IMR-90 (cell line): ENCODE measurements at regions not wholly inside any gene's neighbourhood (a gene's known extent, or its start where the extent isn't known, plus 50 kb on each side); places are given as distances from the start of the nearest gene placed in this dataset.

Experiments
- ATAC-seq: fragments of 200-7000 bp; cut with Tn5 transposase; 2 replicates; pipeline ENCODE4 v1.9.1; 2020; ENCODE audit warnings: low read depth, mild to moderate bottlenecking, moderate library complexity
- BruUV-seq: library from RNA; stranded (reverse); fragments of 400-500 nt; replicated peaks from 2 replicates; lab custom pipeline; 2021; lab: Mats Ljungman, UMichigan
- CTCF ChIA-PET: fragments of 300-600 bp; formaldehyde crosslinking; extraction: SDS; loops from one replicate; lab custom pipeline; 2021; ENCODE audit warnings: antibody characterized with exemption; lab: Yijun Ruan, JAX
- POLR2A ChIA-PET: fragments of 300-600 bp; sonication (Branson Sonifier 250); formaldehyde crosslinking; loops from one replicate; lab custom pipeline; 2022; ENCODE audit warnings: antibody characterized with exemption; ENCODE audit not compliant: unreplicated experiment; lab: Charles Lee
- DNase-seq: peaks from one replicate; pipeline ENCODE4 v3.0.0; 2013
- H2AFZ ChIP-seq: replicated peaks from 2 replicates; pipeline ENCODE3; 2013; ENCODE audit warnings: low read length, mild to moderate bottlenecking; ENCODE audit not compliant: poor library complexity
- H2AK5ac ChIP-seq: 2 replicates; pipeline ENCODE4 v1.6.1; 2013; ENCODE audit warnings: low read depth, low read length, inconsistent platforms
- H2AK9ac ChIP-seq: replicated peaks from 2 replicates; pipeline ENCODE3; 2013; ENCODE audit warnings: mild to moderate bottlenecking, low read depth, low read length, moderate library complexity; ENCODE audit not compliant: poor library complexity
- H2BK120ac ChIP-seq: 2 replicates; pipeline ENCODE4 v1.6.1; 2013; ENCODE audit warnings: low read depth, low read length, inconsistent platforms
- H2BK15ac ChIP-seq: 3 replicates; pipeline ENCODE4 v1.6.1; 2013; ENCODE audit warnings: low read depth, low read length, inconsistent platforms
- H2BK20ac ChIP-seq: 2 replicates; pipeline ENCODE4 v1.6.1; 2013; ENCODE audit warnings: low read depth, mild to moderate bottlenecking, inconsistent platforms, low read length, moderate library complexity
- H2BK5ac ChIP-seq: 2 replicates; pipeline ENCODE4 v1.6.1; 2013; ENCODE audit warnings: mild to moderate bottlenecking, low read depth, low read length, inconsistent platforms; ENCODE audit not compliant: poor library complexity, severe bottlenecking
- H3K14ac ChIP-seq: replicated peaks from 2 replicates; pipeline ENCODE4 v1.6.1; 2013; ENCODE audit warnings: low read depth, low read length, inconsistent platforms
- H3K18ac ChIP-seq: 2 replicates; pipeline ENCODE4 v1.6.1; 2013; ENCODE audit warnings: low read depth, low read length, control low read depth
- H3K23ac ChIP-seq: 2 replicates; pipeline ENCODE4 v1.6.1; 2013; ENCODE audit warnings: low read depth, low read length, inconsistent platforms
- H3K27ac ChIP-seq: 2 replicates; pipeline ENCODE4 v1.5.1; 2013; ENCODE audit warnings: mild to moderate bottlenecking, control low read depth, low read length; ENCODE audit not compliant: insufficient read depth
- H3K27me3 ChIP-seq: 2 replicates; pipeline ENCODE4 v1.6.1; 2013; ENCODE audit warnings: low read length; ENCODE audit not compliant: control insufficient read depth, insufficient read depth
- H3K36me3 ChIP-seq: 2 replicates; pipeline ENCODE4 v1.6.1; 2013; ENCODE audit warnings: low read length, mixed read lengths; ENCODE audit not compliant: control insufficient read depth, insufficient read depth
- H3K4ac ChIP-seq: 2 replicates; pipeline ENCODE4 v1.6.1; 2013; ENCODE audit warnings: low read depth, low read length, inconsistent platforms
- H3K4me1 ChIP-seq: 2 replicates; pipeline ENCODE4 v1.6.1; 2013; ENCODE audit warnings: low read length, mixed read lengths; ENCODE audit not compliant: control insufficient read depth, insufficient read depth
- H3K4me2 ChIP-seq: 2 replicates; pipeline ENCODE4 v1.6.1; 2013; ENCODE audit warnings: low read depth, mild to moderate bottlenecking, control low read depth, low read length, moderate library complexity
- H3K4me3 ChIP-seq: 2 replicates; pipeline ENCODE4 v1.5.1; 2013; ENCODE audit warnings: low read depth, mild to moderate bottlenecking, control low read depth, low read length, moderate library complexity; ENCODE audit not compliant: insufficient read depth
- H3K56ac ChIP-seq: 2 replicates; pipeline ENCODE4 v1.6.1; 2013; ENCODE audit warnings: low read length, inconsistent platforms; ENCODE audit not compliant: insufficient read depth; ENCODE audit errors: extremely low read depth
- H3K79me1 ChIP-seq, 2 experiments: 2 replicates each; pipeline ENCODE4 v1.6.1; 2013; ENCODE audit warnings: low read length in 2 of 2, inconsistent platforms in 1 of 2, low read depth in 1 of 2
- H3K9ac ChIP-seq: 2 replicates; pipeline ENCODE4 v1.6.1; 2013; ENCODE audit warnings: low read depth, low read length, control low read depth
- H3K9me1 ChIP-seq: 2 replicates; pipeline ENCODE4 v1.6.1; 2013; ENCODE audit warnings: low read length, inconsistent platforms; ENCODE audit not compliant: insufficient read depth
- H3K9me3 ChIP-seq: 2 replicates; pipeline ENCODE4 v1.6.1; 2013; ENCODE audit warnings: low read length; ENCODE audit not compliant: control insufficient read depth, insufficient read depth
- H4K20me1 ChIP-seq: 2 replicates; pipeline ENCODE4 v1.6.1; 2013; ENCODE audit warnings: low read length, inconsistent platforms; ENCODE audit not compliant: insufficient read depth
- H4K5ac ChIP-seq: 2 replicates; pipeline ENCODE4 v1.6.1; 2013; ENCODE audit warnings: mild to moderate bottlenecking, low read depth, low read length, control low read depth
- H4K8ac ChIP-seq, 2 experiments: 2 replicates each; pipeline ENCODE4 v1.6.1; 2013; ENCODE audit warnings: low read depth in 2 of 2, low read length in 2 of 2, control low read depth in 1 of 2, inconsistent platforms in 1 of 2
- H4K91ac ChIP-seq: 2 replicates; pipeline ENCODE4 v1.6.1; 2013; ENCODE audit warnings: low read depth, low read length, inconsistent platforms; ENCODE audit not compliant: insufficient read depth
- MAFK ChIP-seq: IDR thresholded peaks from 2 replicates; pipeline ENCODE4 v1.6.1; 2012; ENCODE audit warnings: low read depth, low read length, improper control_type of control experiment
- NFE2L2 ChIP-seq: fragments of 150-350 bp; IDR thresholded peaks from 2 replicates; pipeline ENCODE4 v1.6.1; 2016; ENCODE audit warnings: low read depth, mild to moderate bottlenecking, low read length
- WGBS, 2 experiments: methylation state at CpG; one replicate each; pipeline versions ENCODE4 v1.1.5 to v1.1.7; 2013; ENCODE audit warnings: missing lambda C conversion rate in 2 of 2; ENCODE audit not compliant: insufficient read length in 1 of 2; ENCODE audit errors: extremely low coverage in 2 of 2; 5-methylcytosine and 5-hydroxymethylcytosine counted together
- dilution Hi-C: fragments of 300-500 bp; cut with HindIII; formaldehyde crosslinking; loops from one replicate; pipeline ENCODE4 v1.14.3; 2018; ENCODE audit warnings: low sequenced_read_pairs; ENCODE audit not compliant: unreplicated experiment
- in situ Hi-C: fragments of 300-500 bp; cut with MboI; formaldehyde crosslinking; loops from 3 replicates; pipeline ENCODE4 v1.14.3; 2019; ENCODE audit warnings: low sequenced_read_pairs, inconsistent platforms, mixed read lengths
- intact Hi-C: fragments of 100-400 bp; cut with micrococcal nuclease; formaldehyde crosslinking; loops from 2 replicates; pipeline ENCODE4 v1.10.0; 2022

DNA sequence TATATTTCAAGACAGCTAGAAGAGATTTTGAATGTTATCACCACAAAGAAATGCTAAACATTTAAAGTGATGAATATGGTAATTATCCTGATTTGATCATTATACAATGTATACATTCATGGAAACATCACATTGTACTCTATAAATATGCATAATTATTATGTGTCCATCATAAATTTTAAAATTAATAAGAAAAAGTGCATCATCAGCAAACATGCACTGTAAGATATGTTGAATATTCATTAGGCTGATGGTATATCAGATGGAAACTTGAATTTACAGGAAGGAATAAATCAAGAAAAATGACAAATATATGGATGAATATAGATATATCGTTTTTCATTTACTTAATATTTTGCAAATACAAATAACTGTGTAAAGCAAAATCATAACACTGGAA is 812.1 kb upstream of the INTU start:
- no peak overlapping the region for H2BK20ac ChIP-seq
- no peak overlapping the region for H3K4me2 ChIP-seq
- intact Hi-C loops = no loop called here
- no peak for DNase-seq
- in situ Hi-C loops = no loop called here
- no peaks in the 10 kb centered on the region for H3K27me3 ChIP-seq
- H3K4ac ChIP-seq = no peak overlapping the region
- no peaks in the 10 kb centered on the region for H4K20me1 ChIP-seq
- TF ChIP-seq NFE2L2 = no peak
- TF ChIP-seq MAFK = peak; percentile 93
- no peak overlapping the region for H2AK9ac ChIP-seq
- H3K23ac ChIP-seq = no peak overlapping the region
- H2AFZ ChIP-seq = no peak overlapping the region
- no peak overlapping the region for H3K56ac ChIP-seq
- H3K9ac ChIP-seq = no peak overlapping the region
- no peaks in the 10 kb centered on the region for H3K9me3 ChIP-seq
- ATAC-seq = no peak
- H3K18ac ChIP-seq = no peak overlapping the region
- dilution Hi-C loops = no loop called here
- H4K8ac ChIP-seq = no peak overlapping the region
- POLR2A ChIA-PET = no interaction called here
- no peaks in the 10 kb centered on the region for H3K79me1 ChIP-seq
- BruUV-seq = no TSS peak
- H2BK120ac ChIP-seq = no peak overlapping the region
- no peak overlapping the region for H3K4me3 ChIP-seq
- no peak overlapping the region for H3K27ac ChIP-seq
- H4K91ac ChIP-seq = no peak overlapping the region
- WGBS, 2 experiments = no CpG with 5 or more reads among the region's 1 CpG
- no peaks in the 10 kb centered on the region for H3K9me1 ChIP-seq
- H3K14ac ChIP-seq = no peak overlapping the region
- H2BK15ac ChIP-seq = no peak overlapping the region
- CTCF ChIA-PET = no interaction called here
- H2BK5ac ChIP-seq = no peak overlapping the region
- no peak overlapping the region for H2AK5ac ChIP-seq
- H3K36me3 ChIP-seq = no peaks in the 10 kb centered on the region
- H3K4me1 ChIP-seq = no peaks in the 10 kb centered on the region
- H4K5ac ChIP-seq = no peak overlapping the region
